ENCODE measurements at regions not wholly inside any gene's neighbourhood (a gene's known extent, or its start where the extent isn't known, plus 50 kb on each side); places are given as distances from the start of the nearest gene placed in this dataset.

- no peak for DNase-seq (ENCODE audit: low read depth, low spot score)
Observed at GRCh38 chr1:29674627-29675326, 438.5 kb downstream of the PTPRU start.

DNA sequence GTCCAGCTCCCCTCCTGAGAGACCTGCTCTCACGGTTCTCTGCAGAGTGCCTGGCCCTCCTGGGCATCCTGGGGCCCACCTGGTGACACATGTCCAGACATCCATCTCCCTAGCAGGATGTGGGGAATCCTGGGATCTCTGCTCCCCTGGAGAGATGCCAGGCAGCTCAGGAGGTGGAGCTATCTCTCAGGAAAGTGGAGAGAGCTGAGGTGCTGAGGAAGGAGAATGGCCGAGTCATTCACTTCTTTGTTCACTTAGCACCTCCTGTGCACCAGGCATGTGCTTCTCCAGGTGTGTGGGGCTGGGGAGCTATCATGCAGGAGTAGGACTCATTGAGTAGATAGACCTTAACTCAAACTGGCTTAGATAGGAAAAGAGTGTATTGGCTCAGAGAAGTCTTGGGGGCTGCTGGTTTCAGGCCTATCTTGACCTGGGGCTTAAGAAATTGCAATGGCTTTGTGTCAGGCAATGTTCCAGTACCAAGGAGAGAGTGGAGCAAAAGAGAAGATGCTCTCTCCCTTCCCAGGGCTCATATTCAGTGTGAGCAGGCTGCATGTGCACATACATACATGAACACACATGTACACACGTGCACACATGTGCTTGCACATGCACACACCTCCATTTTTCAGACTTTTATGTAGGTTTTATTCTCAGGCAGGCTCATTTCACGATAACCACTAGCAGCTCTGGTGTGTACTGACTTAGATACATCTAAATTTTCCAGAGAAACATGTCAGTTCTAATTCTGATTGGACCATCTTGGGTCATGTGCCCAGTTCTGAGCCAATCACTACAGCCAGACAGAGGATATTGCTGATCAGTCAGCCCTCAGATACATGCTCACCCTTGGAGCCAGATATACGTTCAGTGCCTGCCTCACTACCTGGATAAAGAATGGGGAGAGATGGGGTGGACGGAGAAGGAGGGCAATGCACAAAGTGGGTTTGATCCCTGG, 437.6 kb downstream of the PTPRU start:
- no peak for DNase-seq (ENCODE audit: low read depth, low spot score)

DNA sequence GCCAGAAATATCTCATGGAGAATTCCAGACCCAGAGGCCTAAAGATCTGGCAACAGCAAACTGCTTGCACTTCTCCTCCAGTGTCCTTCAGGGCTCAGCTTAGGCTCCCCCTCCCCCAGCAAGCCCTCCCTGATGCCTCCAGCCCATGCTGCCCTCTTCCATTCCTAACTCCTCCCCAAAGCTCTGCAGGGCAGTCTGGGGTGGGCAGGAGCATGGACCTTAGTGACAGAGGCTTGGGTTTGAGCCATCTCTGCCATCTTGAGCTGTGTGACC, 436.8 kb downstream of the PTPRU start:
- DNase-seq (ENCODE audit: low read depth, low spot score), result no peak

DNA sequence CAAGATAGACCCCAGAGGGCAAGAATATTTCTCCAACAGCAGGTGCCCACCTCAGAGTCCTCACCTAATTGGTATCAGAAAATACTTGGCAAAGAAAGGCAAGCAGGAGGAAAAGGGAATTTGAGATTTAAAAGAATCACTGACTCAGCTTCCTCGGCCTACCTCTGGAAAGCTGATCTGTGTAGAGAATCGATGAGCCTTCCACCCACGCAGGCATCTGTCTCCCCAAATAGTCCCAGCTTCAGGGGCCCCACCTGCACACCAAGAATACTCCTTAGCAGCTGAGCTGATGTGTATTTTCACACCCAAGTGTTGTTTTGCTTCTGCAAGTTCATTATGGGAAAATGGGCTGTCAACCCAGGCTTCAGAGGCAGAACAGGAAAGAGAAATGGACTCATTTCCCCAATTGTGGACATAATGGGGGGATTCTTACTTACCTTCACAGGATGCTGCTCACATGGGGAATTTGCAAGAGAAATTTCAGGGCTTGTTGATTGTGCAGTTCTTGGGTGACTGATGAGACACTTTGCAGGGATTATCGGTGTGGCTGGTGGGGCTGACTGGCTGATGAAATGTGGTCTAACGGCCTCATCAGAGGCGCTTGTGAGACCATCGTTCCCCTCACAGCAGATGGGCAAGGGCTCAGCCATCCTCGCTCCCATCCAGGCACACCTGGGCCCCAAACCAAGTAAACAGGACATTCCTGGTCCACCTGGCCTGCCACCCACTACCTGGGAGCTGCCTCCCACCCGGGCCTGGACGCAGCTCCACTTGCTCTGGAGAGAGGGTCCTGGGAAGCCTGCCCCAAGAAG, 436.3 kb downstream of the PTPRU start:
- no peak for DNase-seq (ENCODE audit: low read depth, low spot score)

DNA sequence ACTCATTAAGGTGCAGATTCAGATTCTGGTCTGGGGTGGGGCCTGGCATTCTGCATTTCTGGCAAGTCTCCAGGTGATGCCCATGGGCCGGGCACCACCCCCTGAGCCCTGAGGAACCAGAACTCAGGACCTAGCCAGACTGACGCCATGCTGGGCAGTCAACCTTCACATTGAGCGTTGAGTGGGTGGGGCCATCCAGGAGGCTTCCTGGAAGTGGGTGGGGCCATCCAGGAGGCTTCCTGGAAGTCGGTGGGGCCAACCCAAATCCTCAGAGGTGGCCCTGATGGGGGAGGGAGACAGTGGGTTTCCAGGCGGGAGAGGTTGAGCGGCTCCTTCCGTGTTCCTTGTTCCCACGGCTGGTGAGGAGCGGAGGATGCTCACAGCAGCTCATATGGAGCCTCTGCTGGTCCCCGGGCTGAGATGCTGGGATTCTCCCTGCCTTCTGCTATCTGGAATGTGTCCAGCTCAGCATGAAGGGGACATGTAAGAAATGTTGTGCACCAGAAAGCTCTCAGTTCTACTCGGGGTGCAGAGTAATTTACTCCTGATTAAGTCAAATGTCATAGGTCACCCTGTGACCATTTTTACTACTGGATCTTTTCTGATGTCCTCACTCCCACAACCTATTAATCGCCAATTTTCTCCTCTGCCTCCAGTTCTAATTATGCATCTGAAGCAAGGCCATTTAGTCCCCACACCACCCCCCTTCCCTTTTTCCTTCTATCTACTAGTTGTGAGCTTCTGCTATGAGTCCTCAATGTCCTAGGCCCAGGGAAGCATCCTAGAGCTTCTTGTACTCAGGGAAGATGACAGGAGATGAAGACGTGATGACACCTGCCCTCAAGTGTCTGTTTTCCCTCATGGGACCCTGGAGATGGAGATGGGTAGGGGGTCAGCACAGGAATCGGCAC, 435.4 kb downstream of the PTPRU start:
- DNase-seq (ENCODE audit: low read depth, low spot score), result no peak

- DNase-seq (ENCODE audit: low read depth, low spot score), result no peak
Observed at GRCh38 chr1:29670752-29671151, 434.4 kb downstream of the PTPRU start.

GRCh38 chr1:29669912-29670311, 433.6 kb downstream of the PTPRU start:
- DNase-seq (ENCODE audit: low read depth, low spot score), result no peak

DNA sequence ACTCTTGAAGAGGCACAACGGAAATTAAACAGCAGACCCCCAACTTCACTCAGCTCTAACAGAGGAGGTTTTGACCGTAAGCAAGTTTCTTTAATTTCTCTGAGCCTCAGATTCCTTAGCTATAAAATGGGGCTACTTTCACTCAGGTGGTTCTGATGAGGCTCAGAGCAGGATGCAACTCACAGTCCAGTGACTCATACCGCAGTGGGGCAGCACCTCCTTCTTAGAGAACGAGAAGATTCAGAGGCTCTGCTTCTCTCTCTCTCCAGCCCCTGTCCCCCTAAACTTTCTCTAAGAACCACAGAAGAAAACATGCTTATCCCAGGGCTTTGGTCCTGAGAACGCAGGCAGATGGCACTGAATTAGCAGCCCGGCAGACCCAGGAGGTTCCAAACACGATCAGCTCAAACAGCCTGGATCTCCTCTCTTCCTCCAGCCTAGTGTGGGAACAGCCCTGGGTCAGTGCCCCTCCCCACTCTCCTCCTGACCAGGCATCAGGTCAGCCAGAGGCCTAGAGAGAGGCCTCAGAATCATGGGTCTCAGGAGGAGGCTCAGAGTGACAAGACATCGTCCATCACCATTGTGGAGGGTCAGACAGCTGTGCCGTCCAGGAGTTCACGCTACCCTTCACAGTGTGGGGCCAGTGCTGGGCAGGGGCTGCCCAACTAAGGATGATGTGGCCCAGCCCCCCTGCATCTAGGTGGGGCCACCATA, 433.0 kb downstream of the PTPRU start:
- DNase-seq (ENCODE audit: low read depth, low spot score), result no peak

DNA sequence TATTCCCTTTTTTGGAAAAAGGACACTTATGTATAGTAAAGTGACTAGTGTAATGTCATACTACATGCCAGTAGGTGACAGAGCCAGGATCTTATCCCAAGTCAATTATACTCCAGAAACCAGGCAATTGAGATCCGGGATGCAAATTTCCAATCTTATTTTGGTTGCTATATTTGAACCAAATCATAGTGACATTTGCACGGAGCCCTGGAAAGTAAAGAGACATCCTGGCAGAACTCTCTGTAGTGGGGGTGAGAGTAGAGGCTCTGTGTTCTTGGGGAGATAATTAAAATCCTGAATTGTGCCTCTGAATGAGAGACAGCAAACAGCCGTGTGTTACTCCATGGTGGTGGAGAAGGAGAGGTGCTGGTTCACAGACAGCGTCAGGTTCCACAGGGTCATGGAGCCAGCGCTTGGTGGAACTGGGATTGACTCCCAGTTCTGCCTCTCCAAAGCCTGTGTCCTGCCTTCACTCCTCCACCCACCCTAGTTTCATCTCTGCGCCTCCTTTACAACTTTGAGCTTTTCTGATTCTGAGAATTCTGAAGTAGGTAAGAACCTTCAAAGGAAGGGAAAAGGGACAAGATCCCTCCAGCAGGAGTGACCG, 432.3 kb downstream of the PTPRU start:
- no peak for DNase-seq (ENCODE audit: low read depth, low spot score)

DNA sequence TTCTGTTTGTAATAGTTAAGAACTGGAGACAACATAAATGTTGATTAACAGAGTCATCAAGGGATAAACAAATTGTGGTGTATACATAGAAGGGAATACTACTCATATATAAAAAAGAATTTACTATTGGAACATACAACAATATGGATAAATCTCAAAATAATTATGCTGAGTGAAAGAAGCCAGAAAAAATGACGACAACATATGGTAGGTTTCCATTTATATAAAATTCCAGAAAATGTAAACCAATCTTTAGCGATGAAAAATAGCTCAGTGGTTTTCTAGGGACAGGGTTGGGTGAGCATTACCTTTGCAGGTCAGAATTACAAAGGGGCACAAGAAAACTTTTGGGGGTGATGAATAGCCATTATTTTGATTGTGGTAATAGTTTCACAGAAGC, 431.6 kb downstream of the PTPRU start:
- DNase-seq (ENCODE audit: low read depth, low spot score), result no peak

GRCh38 chr1:29664711-29665110, 428.4 kb downstream of the PTPRU start:
- DNase-seq (ENCODE audit: low read depth, low spot score), result no peak

- no peak for DNase-seq (ENCODE audit: low read depth, low spot score)
Observed at GRCh38 chr1:29658688-29659087, 422.4 kb downstream of the PTPRU start.

DNA sequence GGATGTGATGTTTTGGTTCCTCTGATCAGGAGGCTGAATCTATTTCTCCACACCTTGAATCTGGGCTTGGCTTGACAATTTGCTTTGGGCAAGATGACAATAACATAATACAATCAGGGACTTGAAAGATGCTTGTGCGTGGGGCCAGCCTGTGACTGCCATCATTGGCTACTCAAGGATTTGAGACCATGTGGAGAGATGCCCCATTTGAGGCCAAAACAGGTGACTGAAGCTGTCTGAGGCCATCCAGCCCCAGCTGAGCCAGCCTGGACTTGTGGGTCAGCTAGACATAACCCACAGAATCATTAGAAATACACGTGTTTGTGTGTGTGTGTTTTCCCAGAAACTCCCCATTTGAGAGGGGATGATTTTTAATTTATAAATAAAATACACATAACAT, 421.5 kb downstream of the PTPRU start:
- DNase-seq (ENCODE audit: low read depth, low spot score), result no peak

DNA sequence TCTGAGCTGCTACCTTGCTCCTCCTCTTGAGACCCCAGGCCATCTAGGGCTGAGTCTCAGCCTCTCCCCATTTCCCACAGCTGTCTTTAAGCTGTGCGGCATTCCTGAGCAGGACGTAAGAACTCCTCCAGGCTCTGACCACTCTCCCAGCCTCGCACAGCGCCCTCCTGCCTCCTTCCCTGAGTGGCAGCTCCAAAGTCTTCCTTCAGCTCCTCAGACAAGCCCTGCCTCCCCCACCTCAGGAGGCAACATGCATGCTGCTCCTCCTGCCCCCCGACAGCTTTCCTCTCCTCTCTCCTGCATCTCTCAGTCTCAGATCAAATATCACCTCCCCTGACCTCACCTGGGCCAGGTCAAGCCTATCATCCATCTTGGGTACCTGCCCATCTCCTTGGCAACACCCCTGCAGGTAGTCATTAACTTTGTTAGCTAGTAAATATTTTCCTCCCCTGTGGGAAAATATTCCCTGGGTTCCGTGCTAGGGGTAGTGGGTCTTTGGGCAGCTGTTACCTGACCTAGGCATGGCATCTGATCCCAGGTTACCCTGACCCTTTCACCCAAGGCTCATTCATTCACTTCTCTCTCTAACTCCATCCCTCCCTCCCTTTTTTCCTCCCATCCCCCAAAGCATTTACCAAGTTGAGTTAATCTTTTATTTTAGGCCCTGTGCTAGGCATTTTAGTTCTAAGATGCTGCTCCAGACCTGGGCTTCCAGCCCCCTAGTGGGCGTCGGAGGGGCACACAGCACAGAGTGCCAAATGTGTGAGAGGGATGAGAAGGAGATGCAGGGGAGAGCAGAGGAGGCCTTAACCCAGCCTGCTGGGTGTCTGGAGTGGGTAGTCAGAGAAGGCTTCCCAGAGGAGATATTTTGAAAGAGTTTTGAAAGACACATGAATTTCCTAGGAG, 419.9 kb downstream of the PTPRU start:
- DNase-seq (ENCODE audit: low read depth, low spot score), result no peak

GRCh38 chr1:29655145-29655544, 418.8 kb downstream of the PTPRU start:
- no peak for DNase-seq (ENCODE audit: low read depth, low spot score)

DNA sequence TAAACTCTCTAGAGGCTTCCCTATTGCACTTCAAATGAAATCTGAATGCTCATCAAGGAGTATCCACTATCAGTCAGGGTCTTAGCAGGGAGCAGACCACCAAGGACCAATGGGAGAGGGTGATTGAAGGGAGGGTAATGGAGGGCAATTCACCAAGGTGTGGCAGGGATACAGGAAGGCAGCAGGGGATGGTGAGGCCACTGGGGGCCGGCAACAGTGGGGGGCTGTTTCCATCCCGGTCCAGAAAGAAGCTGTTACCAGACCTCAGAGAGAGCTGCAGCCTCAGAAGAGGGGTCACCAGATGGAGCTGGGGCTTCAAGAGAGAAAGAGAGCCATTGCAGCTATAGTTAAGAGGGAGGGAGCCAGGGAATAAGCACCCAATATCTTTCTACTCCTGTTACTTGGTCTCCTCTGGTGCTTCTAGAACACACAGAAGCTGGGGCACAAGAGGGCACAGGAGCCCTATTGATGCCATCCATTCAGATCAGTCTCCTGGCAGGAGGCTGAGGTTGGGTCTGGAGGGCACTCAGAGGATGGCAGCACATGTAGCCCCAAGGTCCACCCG, 417.6 kb downstream of the PTPRU start:
- no peak for DNase-seq (ENCODE audit: low read depth, low spot score)

GRCh38 chr1:29653034-29653810, 416.9 kb downstream of the PTPRU start:
- DNase-seq (ENCODE audit: low read depth, low spot score), result no peak

All from iPS DF 19.7 (cell line).